Inflammatory macrophage (primary cell): ENCODE measurements at regions not wholly inside any gene's neighbourhood (a gene's known extent, or its start where the extent isn't known, plus 50 kb on each side); places are given as distances from the start of the nearest gene placed in this dataset.
"Not testable (repeated sequence)": the region's sequence is repeated elsewhere in the genome, so short reads cannot be mapped to it uniquely, and the experiment has no call there.

Experiments
- DNase-seq, 2 donors: peaks; one replicate each; pipeline ENCODE4 v3.0.0-alpha.2; 2020 to 2022

- DNase-seq, result no peak
Observed at GRCh38 chr10:8393531-8393930, 339.0 kb downstream of the GATA3 start.

DNA sequence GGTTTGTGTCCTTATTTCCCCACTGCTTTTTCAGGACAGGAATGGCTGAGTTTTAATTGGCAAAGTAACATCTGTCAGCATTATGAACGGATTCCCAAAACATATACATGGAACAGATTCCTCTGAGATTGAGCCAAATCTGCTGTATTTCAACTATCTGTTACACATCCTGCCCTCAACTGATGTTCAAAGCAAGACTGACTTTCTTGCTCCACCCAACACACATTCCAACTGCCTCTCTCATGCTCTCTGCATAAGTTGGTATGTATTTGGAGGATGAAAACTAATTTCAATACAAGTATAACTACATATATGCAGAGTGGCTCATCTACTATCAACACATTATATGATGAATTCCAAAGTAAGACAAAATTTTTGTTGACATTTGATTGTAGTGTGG, 342.2 kb downstream of the GATA3 start:
- no peak for DNase-seq

GRCh38 chr10:8398771-8399170, 344.3 kb downstream of the GATA3 start:
- no peak for DNase-seq

DNA sequence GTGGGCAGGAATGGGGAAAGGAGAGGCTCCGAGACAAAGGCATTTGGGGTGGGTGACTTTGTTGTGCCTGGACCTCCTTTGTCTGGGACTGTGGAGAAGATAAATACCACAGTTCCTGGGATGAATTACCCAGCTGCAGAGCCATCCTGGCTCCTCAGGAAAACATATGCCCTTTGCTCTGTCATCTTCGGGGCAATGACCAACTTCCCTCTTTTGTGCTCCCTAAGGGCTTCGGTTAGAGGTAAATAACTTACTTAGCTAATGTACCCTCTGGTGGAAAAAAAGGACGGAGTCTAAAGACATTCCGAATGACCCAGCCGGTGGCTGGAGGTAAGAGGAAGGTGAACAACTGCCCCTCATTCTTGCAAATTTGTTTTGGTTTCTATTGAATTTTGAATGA, 345.7 kb downstream of the GATA3 start:
- DNase-seq, result no peak

GRCh38 chr10:8400892-8401291, 346.4 kb downstream of the GATA3 start:
- DNase-seq, result no peak

DNA sequence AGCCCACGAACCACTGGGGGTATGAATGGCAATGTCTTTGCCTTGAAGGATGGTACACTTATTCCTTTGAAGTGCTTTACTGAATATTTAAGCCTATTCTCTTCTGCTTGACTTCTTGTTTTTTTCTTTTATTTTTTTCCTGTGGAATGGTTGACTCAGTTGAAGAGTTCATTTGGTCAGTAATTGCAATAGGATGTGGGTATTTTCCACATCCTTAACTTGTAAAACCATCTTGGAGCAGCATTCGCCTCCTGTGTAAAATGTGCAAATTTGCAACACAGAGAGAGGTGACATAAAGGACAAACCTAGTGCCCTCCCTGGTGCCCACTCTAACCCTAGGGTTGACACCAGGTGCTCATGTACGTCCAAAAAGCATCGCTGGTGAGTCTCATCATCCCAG, 347.0 kb downstream of the GATA3 start:
- no peak for DNase-seq

DNA sequence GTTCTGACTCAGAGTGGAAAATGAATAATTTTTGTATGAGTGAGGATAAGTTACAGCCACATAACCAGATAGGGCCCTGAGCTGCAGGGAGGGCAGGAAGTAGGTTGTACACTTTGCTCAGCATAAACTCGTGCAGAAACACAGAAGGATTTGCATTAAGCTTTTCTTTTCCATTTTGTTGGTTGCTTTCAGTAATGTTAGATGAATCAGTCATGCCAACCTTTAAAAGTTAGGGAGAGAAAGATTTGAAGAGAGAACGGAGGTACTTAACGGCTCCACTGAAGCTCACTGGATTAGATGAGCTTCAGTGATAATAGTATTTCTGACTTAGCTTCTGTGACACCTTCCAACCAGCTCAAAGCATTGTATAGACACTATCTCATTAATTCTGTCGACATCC, 348.1 kb downstream of the GATA3 start:
- DNase-seq, result no peak

GRCh38 chr10:8403711-8404371, 349.4 kb downstream of the GATA3 start:
- no peak for DNase-seq

GRCh38 chr10:8404721-8405120, 350.2 kb downstream of the GATA3 start:
- DNase-seq, result no peak

GRCh38 chr10:8405596-8405995, 351.1 kb downstream of the GATA3 start:
- no peak for DNase-seq

DNA sequence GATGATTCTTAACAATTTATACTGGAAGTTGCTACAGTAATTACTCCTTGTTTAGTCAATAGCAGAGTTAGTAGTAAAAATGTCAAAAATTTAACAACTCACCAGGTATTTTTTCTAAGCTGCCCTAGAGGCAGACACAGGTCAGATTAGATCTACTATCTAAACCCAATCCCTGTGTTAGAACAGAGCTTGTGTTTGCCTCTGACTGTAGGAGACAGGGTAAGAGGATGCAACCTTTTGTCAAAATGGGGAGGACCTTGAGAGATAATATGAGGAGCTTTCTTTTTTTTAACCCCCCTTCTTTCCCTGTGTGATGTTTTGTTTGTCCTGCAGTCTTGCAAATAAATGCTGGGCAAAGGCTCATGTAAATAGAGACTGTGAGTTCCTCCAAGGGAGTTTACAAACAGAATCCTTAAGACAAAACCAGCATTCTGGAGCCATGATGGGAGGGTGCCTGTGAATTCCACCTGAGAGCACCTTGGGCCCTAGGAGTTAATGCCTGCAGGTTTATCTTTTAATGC, 353.1 kb downstream of the GATA3 start:
- no peak for DNase-seq

- no peak for DNase-seq
Observed at GRCh38 chr10:8410506-8410905, 356.0 kb downstream of the GATA3 start.

DNA sequence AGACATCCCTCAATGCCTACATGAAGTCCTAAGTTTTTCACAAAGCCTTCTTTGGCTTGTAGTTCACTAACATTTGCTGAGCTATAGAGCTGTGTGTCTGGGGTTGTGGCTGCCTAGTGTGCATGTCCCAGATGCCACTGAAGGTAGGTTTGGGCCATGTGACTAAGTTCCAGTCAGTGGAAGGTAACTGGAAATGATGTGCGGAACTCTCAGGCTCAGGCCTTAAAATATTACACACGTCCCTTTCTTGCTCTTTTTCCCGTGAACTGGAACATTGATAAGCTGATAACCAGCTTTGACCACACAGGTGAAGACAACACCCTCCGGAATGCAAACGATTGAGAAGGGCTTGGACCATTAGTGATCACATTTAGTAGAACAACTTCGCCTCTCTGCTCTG, 358.1 kb downstream of the GATA3 start:
- no peak for DNase-seq

DNA sequence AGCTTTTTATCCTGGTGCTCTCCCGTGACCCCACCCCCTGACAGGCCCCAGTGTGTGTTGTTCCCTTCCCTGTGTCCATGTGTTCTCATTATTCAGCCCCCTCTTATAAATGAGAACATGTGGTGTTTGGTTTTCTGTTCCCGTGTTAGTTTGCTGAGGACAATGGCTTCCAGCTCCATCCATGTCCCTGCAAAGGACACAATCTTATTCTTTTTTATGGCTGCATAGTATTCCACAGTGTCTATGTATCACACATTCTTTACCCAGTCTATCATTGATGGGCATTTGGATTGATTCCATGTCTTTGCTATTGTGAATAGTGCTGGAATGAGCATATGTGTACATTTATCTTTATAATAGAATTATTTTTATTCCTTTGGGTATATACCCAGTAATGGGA, 360.5 kb downstream of the GATA3 start:
- not testable (repeated sequence) for DNase-seq

- no peak for DNase-seq
Observed at GRCh38 chr10:8416192-8416701, 361.8 kb downstream of the GATA3 start.

DNA sequence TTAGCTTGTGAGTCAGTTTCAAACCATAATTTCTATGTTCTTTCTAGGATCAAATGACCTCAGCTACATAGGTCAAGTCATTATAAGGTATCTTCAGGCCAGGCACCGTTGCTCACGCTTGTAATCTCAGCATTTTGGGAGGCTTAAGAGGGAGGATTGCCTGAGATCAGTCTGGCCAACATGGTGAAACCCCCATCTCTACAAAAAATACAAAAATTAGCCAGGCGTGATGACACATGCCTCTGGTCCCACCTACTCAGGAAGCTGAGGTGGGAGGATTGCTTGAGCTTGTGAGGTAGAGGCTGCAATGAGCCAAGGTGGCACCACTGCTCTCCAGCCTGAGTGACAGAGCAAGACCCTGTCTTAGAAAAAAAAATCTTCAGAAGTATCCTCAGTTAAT, 362.3 kb downstream of the GATA3 start:
- no peak for DNase-seq

DNA sequence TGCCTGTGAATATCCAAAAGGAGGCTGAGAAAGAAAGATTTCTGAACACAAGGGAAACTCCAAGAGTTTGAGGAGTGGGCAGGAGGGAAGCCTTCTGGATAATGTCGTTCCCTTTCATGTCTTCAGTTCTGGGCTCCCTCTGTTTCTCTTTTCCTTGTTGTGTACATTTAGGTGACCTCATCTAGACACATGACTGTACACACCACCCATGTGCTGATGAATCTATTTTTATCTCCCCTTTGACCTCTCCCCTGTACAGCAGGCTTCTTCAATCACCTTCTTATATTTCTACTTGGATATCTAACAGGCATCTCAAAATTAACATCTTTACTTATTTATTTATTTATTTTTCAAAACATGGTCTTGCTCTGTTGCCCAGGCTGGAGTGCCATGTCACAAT, 363.1 kb downstream of the GATA3 start:
- DNase-seq, result peak in 1 of 2 donors; percentile 8

DNA sequence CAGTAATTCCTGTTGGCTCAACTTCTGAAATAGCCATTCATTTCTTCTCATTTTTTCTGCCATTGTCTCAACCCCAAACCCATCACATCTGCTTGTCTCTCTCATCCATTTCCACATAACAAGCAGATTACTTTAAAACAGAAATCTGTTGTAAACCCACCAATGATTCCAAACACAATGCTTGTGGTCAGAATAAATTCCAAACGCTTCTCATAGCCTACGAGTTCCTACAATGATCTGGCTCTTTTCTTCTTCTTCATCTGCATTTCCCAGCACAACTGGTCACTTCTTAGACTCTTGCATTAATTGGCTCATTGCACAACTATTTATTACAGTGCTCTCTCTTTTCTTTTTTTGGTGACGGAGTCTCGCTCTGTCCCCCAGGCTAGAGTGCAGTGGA, 364.1 kb downstream of the GATA3 start:
- no peak for DNase-seq

DNA sequence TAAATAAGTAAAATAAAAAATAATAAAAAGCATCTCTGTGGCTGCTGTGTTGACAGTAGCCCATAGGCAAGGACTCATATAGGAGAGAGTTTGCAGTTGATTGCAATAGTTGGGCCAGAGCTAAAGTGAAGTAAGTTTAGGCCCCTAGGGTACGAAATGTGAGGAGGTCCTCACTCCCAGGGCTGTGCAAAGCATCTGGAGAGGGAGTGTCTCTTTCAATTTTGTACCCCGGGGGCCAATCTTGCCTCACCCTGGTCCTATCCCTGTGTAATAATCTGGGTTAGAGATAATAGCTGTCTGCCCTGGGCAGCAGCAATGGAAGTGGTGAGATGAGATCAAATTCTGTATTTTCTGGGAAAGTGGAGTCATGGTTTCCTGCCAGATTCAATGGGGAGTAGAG, 365.7 kb downstream of the GATA3 start:
- no peak for DNase-seq

DNA sequence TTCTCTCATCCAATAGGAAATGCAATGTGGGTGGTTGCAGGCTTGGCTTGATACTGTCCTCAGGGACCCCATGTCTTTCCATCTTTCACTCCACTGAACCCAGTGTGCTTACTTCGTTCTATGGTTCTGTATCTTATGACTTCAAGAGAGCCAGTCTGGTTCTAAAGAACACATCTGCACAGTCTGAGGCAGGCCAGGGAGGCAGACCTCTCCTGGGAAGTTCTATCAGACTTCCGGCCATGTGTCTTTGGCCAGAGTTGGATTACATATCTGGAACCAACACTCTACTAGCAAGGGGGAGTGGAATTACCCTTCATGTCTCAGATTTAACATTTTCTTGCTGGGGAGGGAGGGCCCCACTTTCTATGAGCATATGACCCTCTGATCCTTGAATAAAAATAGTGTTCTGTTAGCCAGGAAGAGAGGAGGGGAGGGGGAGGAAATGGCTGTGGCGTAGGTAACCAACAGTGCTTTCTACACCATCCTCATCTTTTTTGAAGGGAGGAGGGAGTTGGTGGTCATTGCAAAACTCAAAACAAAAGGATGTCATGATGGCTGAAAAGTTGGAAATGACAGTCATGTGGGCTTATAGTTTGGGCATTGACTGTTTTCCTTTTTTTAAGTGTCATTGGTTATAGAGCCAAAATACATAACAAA, 370.2 kb downstream of the GATA3 start:
- no peak for DNase-seq

GRCh38 chr10:8428654-8429053, 374.2 kb downstream of the GATA3 start:
- DNase-seq, result no peak

GRCh38 chr10:8430321-8430720, 375.8 kb downstream of the GATA3 start:
- DNase-seq, result no peak

GRCh38 chr10:8431511-8431910, 377.0 kb downstream of the GATA3 start:
- no peak for DNase-seq
